HG03103 (cell line): ENCODE measurements at regions not wholly inside any gene's neighbourhood (a gene's known extent, or its start where the extent isn't known, plus 50 kb on each side); places are given as distances from the start of the nearest gene placed in this dataset.
A peak's percentile ranks its signal among the peaks of the same experiment; 100 is the strongest.

ENCODE experiments used
- ATAC-seq: cut with Tn5 transposase; IDR thresholded peaks from one replicate; pipeline ENCODE4 v1.9.1; 2021; ENCODE audit warnings: low read depth; ENCODE audit not compliant: unreplicated experiment

DNA sequence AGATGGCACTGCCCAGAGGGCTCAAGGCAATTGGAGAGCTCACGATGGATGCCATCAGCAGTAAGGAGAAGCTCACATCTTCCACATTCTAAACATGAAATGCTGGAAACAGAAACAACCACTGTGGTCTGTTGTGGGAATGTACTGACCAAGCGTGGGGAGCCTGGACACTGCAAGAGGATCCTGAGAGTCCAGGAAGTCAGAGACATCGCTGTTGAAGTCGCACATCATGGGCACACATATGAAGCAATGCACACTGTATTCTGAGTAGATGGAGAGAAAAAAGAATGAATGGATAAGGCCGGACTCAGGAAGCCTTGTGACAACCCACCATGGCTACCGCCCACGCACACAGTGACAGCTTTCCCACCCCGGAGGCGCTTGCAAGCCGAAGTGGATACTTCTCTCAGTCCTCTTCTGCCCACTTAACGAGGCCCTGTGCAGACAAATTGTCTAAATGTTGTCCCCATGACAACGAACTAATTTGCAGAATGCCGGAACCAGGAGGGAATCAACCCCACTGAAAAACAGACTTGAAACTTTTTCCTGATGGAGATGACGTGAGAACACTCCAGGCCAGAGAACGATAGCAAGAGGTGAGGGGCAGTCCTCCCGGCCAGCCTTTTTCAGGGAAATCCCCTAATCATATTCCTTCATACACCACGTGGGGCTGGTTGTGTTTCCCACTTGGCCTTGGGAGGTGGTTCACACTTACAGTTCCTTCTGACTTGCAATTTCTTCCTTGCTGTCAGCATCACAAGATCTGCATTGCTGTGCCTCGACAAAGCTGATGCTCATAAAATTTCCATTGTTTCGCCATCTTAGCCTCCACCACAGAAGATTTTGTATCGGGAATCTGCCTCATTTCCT lies 109.6 kb upstream of the SERP2 start:
- no peak for ATAC-seq

- ATAC-seq, result no peak
Measured at GRCh38 chr13:44266305-44266704, 107.3 kb upstream of the SERP2 start.

- ATAC-seq, result no peak
Measured at GRCh38 chr13:44266772-44267171, 106.9 kb upstream of the SERP2 start.

DNA sequence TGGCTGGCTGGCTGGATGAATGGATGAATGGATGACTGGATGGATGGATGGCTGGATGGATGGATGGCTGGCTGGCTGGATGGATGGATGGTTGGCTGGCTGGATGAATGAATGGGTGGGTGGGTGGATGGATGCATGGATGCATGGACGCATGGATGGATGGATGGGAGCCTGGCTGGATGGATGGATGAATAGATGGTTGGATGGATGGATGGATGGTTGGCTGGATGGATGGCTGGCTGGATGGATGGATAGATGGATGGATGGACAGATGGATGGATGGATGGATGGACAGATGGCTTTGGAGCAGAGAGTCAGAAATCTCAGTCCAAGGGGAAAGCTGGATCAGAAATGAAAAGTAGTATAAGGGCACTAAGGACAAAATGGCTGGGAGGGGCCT lies 106.4 kb upstream of the SERP2 start:
- no peak for ATAC-seq

DNA sequence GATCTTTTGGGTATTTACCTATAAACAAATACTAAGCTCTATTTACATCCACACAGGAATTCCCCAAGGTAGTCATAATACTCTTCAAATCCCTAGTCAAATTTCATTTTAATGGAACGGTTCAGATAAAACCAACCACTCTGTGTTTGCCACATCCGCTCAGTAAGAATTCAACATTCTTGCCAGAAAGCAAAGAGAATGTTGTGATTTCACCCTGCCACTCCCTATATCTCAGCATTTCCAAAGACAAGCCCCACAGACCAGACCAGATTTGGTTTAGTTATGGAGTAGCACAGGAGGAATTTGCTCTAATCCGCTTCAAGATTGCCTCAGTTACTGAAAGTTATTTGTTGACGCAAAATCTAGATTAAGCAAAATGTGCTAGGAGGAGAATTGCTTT lies 105.6 kb upstream of the SERP2 start:
- no peak for ATAC-seq

GRCh38 chr13:44268980-44269379 lies 104.6 kb upstream of the SERP2 start:
- ATAC-seq, result no peak

DNA sequence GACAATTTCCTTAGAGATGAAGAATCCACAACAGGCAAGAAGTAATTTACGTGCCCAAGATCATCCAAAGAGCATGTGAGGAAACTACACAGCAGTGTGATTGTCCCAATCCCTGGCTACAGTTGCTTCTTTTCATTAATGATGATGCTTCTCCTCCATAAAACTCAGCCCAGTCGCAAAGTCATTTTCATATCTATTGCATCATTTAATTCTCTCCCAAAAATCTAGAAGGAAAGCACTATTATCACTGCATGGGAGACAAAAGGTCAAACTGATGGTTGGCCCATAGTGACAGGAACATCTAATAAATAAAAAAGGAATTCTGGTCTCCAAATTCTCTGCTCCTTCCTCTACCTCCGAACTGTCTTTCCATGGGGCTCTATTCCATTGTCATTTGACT lies 103.5 kb upstream of the SERP2 start:
- ATAC-seq, result no peak

DNA sequence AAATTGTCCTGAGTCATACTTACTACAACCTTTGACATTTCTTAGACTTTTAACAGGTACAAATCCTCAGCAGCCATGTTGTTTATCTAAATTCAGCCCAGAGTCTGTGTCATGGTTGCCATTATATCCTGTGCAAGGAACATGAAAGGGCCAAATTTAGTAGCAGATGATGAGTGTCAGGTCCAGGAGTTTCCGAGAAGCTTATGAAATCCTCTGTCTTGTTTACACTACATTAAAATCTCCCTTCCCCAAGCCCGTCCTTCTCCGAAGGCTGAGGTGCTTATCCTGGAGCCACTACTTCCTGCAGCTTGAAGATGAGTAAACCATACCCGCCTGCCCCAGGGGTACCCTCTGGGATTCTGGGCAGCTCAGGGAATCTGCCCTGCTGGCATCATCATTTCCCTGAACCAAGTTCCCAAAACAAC lies 102.6 kb upstream of the SERP2 start:
- ATAC-seq, result no peak

- no peak for ATAC-seq
Measured at GRCh38 chr13:44271473-44271872, 102.2 kb upstream of the SERP2 start.

DNA sequence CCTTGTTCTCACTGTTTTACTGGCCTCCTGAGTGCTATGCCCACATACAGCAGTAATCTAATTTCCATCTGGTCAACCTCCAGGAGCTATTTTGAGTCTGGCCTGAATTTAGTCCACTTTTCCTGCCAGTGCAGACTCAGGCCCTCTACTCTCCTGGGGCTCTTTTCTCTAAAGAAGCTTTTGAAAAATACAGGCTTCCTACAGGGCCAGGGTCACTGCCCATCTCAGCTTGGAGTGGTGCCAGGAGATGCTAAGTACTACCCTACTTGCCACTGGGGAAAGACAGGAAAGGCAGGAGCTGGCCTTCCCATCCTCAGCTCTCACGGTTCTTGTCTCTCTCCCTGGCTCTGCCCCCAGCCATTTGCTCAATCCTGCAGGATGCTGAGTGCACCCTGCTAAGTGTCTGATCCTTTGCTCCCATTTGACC lies 101.7 kb upstream of the SERP2 start:
- no peak for ATAC-seq

GRCh38 chr13:44272692-44273091 lies 100.9 kb upstream of the SERP2 start:
- no peak for ATAC-seq

DNA sequence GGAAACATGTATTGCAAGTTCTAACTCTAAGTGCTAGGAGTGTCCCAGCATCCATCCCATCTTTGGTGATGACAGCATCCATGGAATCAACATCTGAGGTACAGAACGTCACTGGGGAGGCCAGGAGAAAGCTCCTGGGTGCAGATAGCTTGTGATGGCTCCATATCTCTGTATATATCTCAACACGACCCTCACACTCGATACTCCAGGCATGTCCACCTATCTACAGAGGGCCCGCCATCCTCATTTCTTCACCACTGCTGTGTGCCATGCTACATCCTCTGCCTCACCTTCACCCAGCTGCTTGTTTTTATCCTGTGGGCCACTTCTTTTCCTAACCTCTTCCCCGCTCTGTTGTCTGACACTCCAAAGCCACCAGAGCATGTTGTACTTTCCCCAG lies 100.4 kb upstream of the SERP2 start:
- no peak for ATAC-seq

DNA sequence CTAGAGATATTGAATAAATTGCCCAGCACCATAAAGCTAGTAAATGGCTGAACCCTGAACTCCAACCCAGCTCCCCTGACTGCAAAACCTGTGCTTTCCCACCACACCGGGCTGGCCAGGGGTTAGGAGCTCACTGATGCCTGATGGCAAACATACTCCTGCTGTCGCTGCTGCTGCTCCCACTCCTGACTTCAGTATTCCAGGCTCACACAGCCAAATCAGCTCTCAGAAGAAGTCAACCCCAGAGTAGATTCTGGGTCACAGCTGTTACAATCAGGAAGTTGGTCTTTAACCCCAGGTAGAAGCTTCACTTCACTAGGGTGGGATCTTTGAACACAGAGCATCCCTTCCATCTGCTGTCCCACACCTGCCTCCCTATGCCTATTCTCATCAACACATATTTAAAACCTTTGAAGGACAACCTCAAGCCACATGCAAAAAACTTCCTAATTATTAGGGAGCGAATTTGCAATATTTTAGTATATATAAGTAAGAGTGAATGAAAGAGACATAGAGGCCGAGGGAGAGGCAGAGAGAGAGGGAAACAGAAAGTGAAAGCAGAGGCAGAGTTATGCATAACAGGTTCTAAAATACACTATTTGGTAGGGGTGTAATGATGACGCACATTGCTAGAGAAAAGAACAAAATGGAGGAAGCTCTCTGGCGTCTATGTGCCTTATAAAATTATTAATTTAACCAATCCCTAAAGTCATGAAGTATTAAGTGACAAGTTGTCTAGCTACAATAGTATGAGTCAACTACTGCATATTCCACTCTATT lies 99.4 kb upstream of the SERP2 start:
- ATAC-seq, result peak; percentile 72

DNA sequence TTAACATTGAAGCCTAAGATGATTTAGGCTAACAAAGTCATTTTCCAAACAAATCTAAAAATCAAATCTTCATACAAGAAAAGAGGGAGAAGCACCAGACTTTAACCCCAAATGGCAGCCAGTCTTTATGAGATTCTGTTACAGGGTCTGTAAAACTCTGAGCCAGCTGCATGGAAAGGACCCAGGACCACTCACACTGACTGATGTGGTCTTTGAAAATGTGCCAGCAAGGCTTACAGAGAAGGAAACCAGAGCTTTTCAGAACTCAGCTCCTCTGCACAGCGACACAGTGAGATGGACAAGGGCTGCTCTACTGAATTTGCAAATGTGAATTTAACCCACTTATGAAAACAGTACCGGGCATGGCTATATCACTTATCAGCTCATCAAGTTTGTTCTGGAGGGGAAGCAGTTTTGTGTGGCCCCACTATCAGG lies 98.8 kb upstream of the SERP2 start:
- ATAC-seq, result no peak

- ATAC-seq, result no peak
Measured at GRCh38 chr13:44275381-44275780, 98.2 kb upstream of the SERP2 start.

GRCh38 chr13:44276061-44276460 lies 97.6 kb upstream of the SERP2 start:
- no peak for ATAC-seq

DNA sequence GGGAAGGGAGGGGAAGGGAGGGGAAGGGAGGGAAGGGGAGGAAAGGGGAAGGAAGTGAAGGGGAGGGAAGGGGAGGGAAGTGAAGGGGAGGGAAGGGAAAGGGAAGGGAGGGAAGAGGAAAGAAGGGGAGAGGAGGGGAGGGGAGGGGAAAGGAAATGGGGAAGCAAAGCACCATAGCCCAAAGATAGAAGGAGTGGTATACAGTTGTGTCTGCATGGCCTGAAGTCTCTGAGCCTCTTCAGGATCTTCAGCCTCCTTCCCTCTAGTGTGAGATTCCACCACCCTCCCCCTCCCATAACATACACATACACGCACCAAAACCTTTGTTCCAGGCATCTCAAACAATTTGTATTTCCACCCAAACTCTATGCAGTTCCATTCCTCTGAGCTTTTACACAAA lies 96.2 kb upstream of the SERP2 start:
- no peak for ATAC-seq

DNA sequence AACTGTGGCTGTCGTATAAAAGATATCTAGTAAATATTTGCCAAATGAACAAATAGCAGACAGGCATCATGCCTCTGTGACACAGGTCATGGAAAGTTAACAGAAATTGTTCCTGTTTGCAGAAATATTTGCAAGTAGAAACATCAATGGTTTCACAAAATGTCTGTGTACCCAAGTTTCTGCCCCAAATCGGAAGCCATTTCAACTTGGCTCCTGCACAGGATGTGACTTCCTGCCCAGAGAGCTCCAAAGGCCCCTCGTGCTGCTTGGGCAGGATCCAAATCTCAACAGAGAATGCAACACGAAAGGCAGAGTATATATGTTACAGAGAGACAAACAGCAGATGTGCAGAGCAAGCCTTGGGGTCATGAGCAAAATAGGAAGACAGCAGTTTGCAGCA lies 95.5 kb upstream of the SERP2 start:
- no peak for ATAC-seq

- no peak for ATAC-seq
Measured at GRCh38 chr13:44280456-44280855, 93.2 kb upstream of the SERP2 start.

- no peak for ATAC-seq
Measured at GRCh38 chr13:44281252-44282000, 92.2 kb upstream of the SERP2 start.

GRCh38 chr13:44283600-44283999 lies 90.0 kb upstream of the SERP2 start:
- no peak for ATAC-seq
